Transverse colon (tissue), 4 donors: ENCODE measurements at regions not wholly inside any gene's neighbourhood (a gene's known extent, or its start where the extent isn't known, plus 50 kb on each side); places are given as distances from the start of the nearest gene placed in this dataset.

Source experiments
- EP300 ChIP-seq: sonication (generic); formaldehyde crosslinking; IDR thresholded peaks from one replicate; pipeline ENCODE4 v1.6.1; 2017; ENCODE audit warnings: antibody characterized with exemption, low read depth
- POLR2A ChIP-seq: fragments of 450-650 bp; IDR thresholded peaks from one replicate; pipeline ENCODE4 v1.6.1; 2016; ENCODE audit warnings: antibody characterized with exemption, mild to moderate bottlenecking, moderate library complexity
- POLR2AphosphoS5 ChIP-seq, 3 donors: sonication (generic); formaldehyde crosslinking; IDR thresholded peaks; one replicate each; pipeline ENCODE4 v1.6.1; 2016; ENCODE audit warnings: antibody characterized with exemption in 3 of 3
- TF ChIP-seq, protein P1 (sequence below), 5 experiments: fragments of 200-600 bp in 3 of 5; fragments of 450-650 bp in 2 of 5; sonication (generic) in 3 of 5; IDR thresholded peaks; 1 replicate in 2 of 5; 2 replicates in 3 of 5; pipeline ENCODE4 v1.5.1; 2016 to 2017; ENCODE audit warnings: antibody characterized with exemption in 5 of 5, inconsistent platforms in 3 of 5, mild to moderate bottlenecking in 2 of 5, moderate library complexity in 1 of 5

DNA sequence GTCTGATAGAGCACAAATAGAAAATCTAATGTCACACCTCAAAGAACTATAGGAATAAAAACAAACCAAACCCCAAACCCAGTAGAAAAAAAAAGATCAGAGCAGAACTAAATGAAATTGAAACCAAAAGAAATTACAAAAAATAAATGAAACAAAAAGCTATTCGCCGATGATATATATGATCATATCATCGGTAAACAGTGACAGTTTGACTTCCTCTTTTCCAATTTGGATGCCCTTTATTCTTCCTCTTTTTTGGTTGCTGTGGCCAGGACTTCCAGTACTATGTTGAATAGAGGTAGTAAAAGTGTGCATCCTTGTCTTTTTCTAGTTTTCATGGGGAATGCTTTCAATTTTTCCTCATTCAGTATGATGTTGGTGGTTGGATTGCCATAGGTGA lies 215.3 kb upstream of the AR start:
- TF ChIP-seq, protein P1, sequence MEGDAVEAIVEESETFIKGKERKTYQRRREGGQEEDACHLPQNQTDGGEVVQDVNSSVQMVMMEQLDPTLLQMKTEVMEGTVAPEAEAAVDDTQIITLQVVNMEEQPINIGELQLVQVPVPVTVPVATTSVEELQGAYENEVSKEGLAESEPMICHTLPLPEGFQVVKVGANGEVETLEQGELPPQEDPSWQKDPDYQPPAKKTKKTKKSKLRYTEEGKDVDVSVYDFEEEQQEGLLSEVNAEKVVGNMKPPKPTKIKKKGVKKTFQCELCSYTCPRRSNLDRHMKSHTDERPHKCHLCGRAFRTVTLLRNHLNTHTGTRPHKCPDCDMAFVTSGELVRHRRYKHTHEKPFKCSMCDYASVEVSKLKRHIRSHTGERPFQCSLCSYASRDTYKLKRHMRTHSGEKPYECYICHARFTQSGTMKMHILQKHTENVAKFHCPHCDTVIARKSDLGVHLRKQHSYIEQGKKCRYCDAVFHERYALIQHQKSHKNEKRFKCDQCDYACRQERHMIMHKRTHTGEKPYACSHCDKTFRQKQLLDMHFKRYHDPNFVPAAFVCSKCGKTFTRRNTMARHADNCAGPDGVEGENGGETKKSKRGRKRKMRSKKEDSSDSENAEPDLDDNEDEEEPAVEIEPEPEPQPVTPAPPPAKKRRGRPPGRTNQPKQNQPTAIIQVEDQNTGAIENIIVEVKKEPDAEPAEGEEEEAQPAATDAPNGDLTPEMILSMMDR (IDR thresholded peaks at IDR 0.05): no peak
- TF ChIP-seq POLR2A: no peak
- TF ChIP-seq POLR2AphosphoS5 (IDR thresholded peaks at IDR 0.05): no peak
- no peak for TF ChIP-seq EP300
